ENCODE measurements at regions not wholly inside any gene's neighbourhood (a gene's known extent, or its start where the extent isn't known, plus 50 kb on each side); places are given as distances from the start of the nearest gene placed in this dataset.

- TF ChIP-seq TCF12 (IDR thresholded peaks at IDR 0.05; ENCODE audit: low read depth) (no peak), ZBTB7A (IDR thresholded peaks at IDR 0.05; ENCODE audit: low read depth) (no peak), RAD21 (IDR thresholded peaks at IDR 0.05; ENCODE audit: low read depth) (no peak), CREB1 (IDR thresholded peaks at IDR 0.05; ENCODE audit: low read depth) (no peak), NFIC (IDR thresholded peaks at IDR 0.05) (no peak), TEAD4 (IDR thresholded peaks at IDR 0.05) (no peak), YY1 (IDR thresholded peaks at IDR 0.05; ENCODE audit: low read depth) (no peak), FOXM1 (IDR thresholded peaks at IDR 0.05; ENCODE audit: borderline replicate concordance, low read depth) (no peak), CEBPB (IDR thresholded peaks at IDR 0.05) (no peak), TAF1 (IDR thresholded peaks at IDR 0.05; ENCODE audit: low read depth) (no peak), USF1 (IDR thresholded peaks at IDR 0.05) (no peak), EGR1 (IDR thresholded peaks at IDR 0.05) (no peak), EP300 (IDR thresholded peaks at IDR 0.05; ENCODE audit: borderline replicate concordance) (no peak)
- TF ChIP-seq, protein P1, sequence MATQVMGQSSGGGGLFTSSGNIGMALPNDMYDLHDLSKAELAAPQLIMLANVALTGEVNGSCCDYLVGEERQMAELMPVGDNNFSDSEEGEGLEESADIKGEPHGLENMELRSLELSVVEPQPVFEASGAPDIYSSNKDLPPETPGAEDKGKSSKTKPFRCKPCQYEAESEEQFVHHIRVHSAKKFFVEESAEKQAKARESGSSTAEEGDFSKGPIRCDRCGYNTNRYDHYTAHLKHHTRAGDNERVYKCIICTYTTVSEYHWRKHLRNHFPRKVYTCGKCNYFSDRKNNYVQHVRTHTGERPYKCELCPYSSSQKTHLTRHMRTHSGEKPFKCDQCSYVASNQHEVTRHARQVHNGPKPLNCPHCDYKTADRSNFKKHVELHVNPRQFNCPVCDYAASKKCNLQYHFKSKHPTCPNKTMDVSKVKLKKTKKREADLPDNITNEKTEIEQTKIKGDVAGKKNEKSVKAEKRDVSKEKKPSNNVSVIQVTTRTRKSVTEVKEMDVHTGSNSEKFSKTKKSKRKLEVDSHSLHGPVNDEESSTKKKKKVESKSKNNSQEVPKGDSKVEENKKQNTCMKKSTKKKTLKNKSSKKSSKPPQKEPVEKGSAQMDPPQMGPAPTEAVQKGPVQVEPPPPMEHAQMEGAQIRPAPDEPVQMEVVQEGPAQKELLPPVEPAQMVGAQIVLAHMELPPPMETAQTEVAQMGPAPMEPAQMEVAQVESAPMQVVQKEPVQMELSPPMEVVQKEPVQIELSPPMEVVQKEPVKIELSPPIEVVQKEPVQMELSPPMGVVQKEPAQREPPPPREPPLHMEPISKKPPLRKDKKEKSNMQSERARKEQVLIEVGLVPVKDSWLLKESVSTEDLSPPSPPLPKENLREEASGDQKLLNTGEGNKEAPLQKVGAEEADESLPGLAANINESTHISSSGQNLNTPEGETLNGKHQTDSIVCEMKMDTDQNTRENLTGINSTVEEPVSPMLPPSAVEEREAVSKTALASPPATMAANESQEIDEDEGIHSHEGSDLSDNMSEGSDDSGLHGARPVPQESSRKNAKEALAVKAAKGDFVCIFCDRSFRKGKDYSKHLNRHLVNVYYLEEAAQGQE (IDR thresholded peaks at IDR 0.05; ENCODE audit: low read depth): no peak
- TF ChIP-seq, protein P2, sequence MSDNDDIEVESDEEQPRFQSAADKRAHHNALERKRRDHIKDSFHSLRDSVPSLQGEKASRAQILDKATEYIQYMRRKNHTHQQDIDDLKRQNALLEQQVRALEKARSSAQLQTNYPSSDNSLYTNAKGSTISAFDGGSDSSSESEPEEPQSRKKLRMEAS (IDR thresholded peaks at IDR 0.05): no peak
Observed at GRCh38 chr1:209375671-209376365, 207.7 kb upstream of the CAMK1G start.

DNA sequence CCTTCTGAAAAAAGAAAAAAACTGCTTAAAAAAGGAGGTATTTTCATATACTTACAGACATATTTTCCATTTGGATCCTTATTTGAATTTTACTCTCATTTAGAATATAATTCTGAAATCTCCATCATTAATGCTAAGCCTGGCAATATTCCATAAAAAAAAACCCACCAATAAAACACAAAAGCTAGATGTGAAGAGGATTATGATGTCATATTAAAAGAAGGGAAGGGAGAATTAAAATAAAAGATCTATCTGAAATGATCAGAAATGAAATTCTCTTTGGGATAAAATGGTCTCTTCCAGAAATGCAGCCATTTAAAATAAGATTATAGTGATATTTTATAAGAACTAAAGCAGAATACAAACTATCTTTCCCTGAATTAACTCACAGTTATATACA lies 206.7 kb upstream of the CAMK1G start:
- TF ChIP-seq, protein P2 (IDR thresholded peaks at IDR 0.05): no peak
- TF ChIP-seq EGR1 (IDR thresholded peaks at IDR 0.05) (no peak), ZBTB7A (IDR thresholded peaks at IDR 0.05; ENCODE audit: low read depth) (no peak), CEBPB (IDR thresholded peaks at IDR 0.05) (no peak), TCF12 (IDR thresholded peaks at IDR 0.05; ENCODE audit: low read depth) (no peak), CREB1 (IDR thresholded peaks at IDR 0.05; ENCODE audit: low read depth) (no peak)

DNA sequence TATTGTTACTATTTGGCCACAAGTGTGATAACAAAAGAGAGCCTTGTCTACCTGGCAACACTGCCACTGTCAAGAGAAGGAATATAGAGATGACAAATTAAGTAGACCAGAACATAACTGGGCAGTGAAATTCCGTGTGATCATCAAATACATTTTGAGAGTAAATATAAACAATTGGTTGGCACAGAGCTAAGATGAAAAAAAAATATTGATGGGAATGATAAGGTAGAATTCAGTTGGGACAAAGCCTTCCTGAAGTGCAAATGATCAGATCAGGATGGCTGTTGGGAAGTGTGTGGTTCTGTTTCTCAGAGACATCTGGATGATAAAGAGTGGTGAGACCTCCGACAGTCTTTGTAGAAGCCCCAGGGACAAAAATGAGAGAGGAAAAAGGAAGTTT lies 205.5 kb upstream of the CAMK1G start:
- no peak for TF ChIP-seq ZBTB7A (IDR thresholded peaks at IDR 0.05; ENCODE audit: low read depth)
- no peak for TF ChIP-seq RAD21 (IDR thresholded peaks at IDR 0.05; ENCODE audit: low read depth)
- TF ChIP-seq NFIC (IDR thresholded peaks at IDR 0.05): no peak
- TF ChIP-seq, protein P2 (IDR thresholded peaks at IDR 0.05): no peak
- TF ChIP-seq EP300 (IDR thresholded peaks at IDR 0.05; ENCODE audit: borderline replicate concordance): no peak
- no peak for TF ChIP-seq CREB1 (IDR thresholded peaks at IDR 0.05; ENCODE audit: low read depth)
- TF ChIP-seq USF1 (IDR thresholded peaks at IDR 0.05): no peak
- no peak for TF ChIP-seq FOXM1 (IDR thresholded peaks at IDR 0.05; ENCODE audit: borderline replicate concordance, low read depth)
- no peak for TF ChIP-seq TAF1 (IDR thresholded peaks at IDR 0.05; ENCODE audit: low read depth)
- TF ChIP-seq CEBPB (IDR thresholded peaks at IDR 0.05): no peak

GRCh38 chr1:209379280-209379679 lies 204.2 kb upstream of the CAMK1G start:
- no peak for TF ChIP-seq FOXM1 (IDR thresholded peaks at IDR 0.05; ENCODE audit: borderline replicate concordance, low read depth)
- TF ChIP-seq, protein P2 (IDR thresholded peaks at IDR 0.05): no peak
- TF ChIP-seq TEAD4 (IDR thresholded peaks at IDR 0.05): no peak
- no peak for TF ChIP-seq EGR1 (IDR thresholded peaks at IDR 0.05)
- TF ChIP-seq ZBTB7A (IDR thresholded peaks at IDR 0.05; ENCODE audit: low read depth): no peak
- TF ChIP-seq EP300 (IDR thresholded peaks at IDR 0.05; ENCODE audit: borderline replicate concordance): no peak
- no peak for TF ChIP-seq NFIC (IDR thresholded peaks at IDR 0.05)
- TF ChIP-seq TAF1 (IDR thresholded peaks at IDR 0.05; ENCODE audit: low read depth): no peak
- TF ChIP-seq RAD21 (IDR thresholded peaks at IDR 0.05; ENCODE audit: low read depth): no peak
- TF ChIP-seq, protein P1 (IDR thresholded peaks at IDR 0.05; ENCODE audit: low read depth): no peak

DNA sequence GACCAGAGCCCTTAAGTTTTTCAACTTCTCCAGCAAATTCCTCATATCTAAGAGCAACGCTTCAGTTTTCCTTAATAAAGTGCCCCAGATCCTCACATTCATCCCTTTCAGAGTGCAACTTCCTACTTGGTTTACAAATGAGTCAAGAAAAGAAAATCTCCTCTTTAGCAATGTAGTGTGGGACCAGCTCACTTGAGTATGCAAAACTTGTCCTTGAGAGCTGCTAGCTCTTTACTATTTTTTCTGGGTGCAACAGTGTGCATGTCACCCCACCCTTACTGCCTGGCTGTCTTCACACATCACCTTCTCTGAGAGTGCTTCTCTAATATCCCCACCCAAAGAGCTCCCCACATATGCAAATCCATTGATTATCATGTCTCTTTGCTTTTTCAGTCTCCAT lies 203.1 kb upstream of the CAMK1G start:
- TF ChIP-seq, protein P1 (IDR thresholded peaks at IDR 0.05; ENCODE audit: low read depth): no peak
- TF ChIP-seq NFIC (IDR thresholded peaks at IDR 0.05) (no peak), YY1 (IDR thresholded peaks at IDR 0.05; ENCODE audit: low read depth) (no peak), CEBPB (IDR thresholded peaks at IDR 0.05) (no peak), CREB1 (IDR thresholded peaks at IDR 0.05; ENCODE audit: low read depth) (no peak), TCF12 (IDR thresholded peaks at IDR 0.05; ENCODE audit: low read depth) (no peak), RAD21 (IDR thresholded peaks at IDR 0.05; ENCODE audit: low read depth) (no peak), ZBTB7A (IDR thresholded peaks at IDR 0.05; ENCODE audit: low read depth) (no peak), EP300 (IDR thresholded peaks at IDR 0.05; ENCODE audit: borderline replicate concordance) (no peak)
- TF ChIP-seq, protein P2 (IDR thresholded peaks at IDR 0.05): no peak

Data from Ishikawa (cell line).